RWPE1 (cell line): ENCODE measurements at regions not wholly inside any gene's neighbourhood (a gene's known extent, or its start where the extent isn't known, plus 50 kb on each side); places are given as distances from the start of the nearest gene placed in this dataset.

Source experiments
- CTCF ChIA-PET: fragments of 350-600 bp; sonication (Branson Sonifier 250); formaldehyde crosslinking; extraction: SDS; loops from one replicate; lab custom pipeline; 2021; lab: Yijun Ruan, JAX
- POLR2A ChIA-PET: fragments of 400-600 bp; formaldehyde crosslinking; extraction: SDS; loops from one replicate; lab custom pipeline; 2020; ENCODE audit warnings: antibody characterized with exemption; ENCODE audit not compliant: low non-redundant PET; lab: Yijun Ruan, JAX
- DNase-seq: peaks from one replicate; pipeline ENCODE4 v3.0.0; 2012; ENCODE audit warnings: low spot score
- H3K27ac ChIP-seq: fragments of 450-650 bp; 2 replicates; pipeline ENCODE4 v1.5.1; 2017
- CTCF ChIP-seq: fragments of 450-650 bp; conservative IDR thresholded peaks from 2 replicates; pipeline ENCODE4 v1.5.1; 2017; ENCODE audit warnings: low read depth, mild to moderate bottlenecking

- POLR2A ChIA-PET = no interaction called here
These were observed 84.4 kb upstream of the CCL1 start for GRCh38 chr17:34447406-34447805.

GRCh38 chr17:34445101-34445500 lies 82.1 kb upstream of the CCL1 start:
- POLR2A ChIA-PET = no interaction called here
- TF ChIP-seq CTCF = no peak
- H3K27ac ChIP-seq = no peak overlapping the region
- CTCF ChIA-PET = interaction anchor here (0.5 kb wide), 1 partner anchor 1157 kb away, joined by 4 read pairs; no protein-coding TSS in a partner anchor
- no peak for DNase-seq

More at GRCh38 chr17:34447406-34447805, 84.4 kb upstream of the CCL1 start:
- no peak overlapping the region for H3K27ac ChIP-seq
- DNase-seq = no peak
- TF ChIP-seq CTCF = no peak
- CTCF ChIA-PET = no interaction called here

GRCh38 chr17:34443619-34444469 lies 80.8 kb upstream of the CCL1 start:
- POLR2A ChIA-PET = no interaction called here
- TF ChIP-seq CTCF = no peak
- DNase-seq = peak; percentile 14
- CTCF ChIA-PET = interaction anchor here (0.6 to 0.7 kb wide), 2 partner anchors 24 to 299 kb away, joined by 3 read pairs; no protein-coding TSS in a partner anchor
- no peak overlapping the region for H3K27ac ChIP-seq

GRCh38 chr17:34442387-34443111 lies 79.5 kb upstream of the CCL1 start:
- no peak for DNase-seq
- CTCF ChIA-PET = interaction anchor here (0.7 kb wide), 1 partner anchor 538 kb away, joined by 3 read pairs; no protein-coding TSS in a partner anchor
- POLR2A ChIA-PET = no interaction called here
- H3K27ac ChIP-seq = no peak overlapping the region
- no peak for TF ChIP-seq CTCF

GRCh38 chr17:34437188-34437587 lies 74.2 kb upstream of the CCL1 start:
- no peak for DNase-seq
- POLR2A ChIA-PET = no interaction called here
- no peak for TF ChIP-seq CTCF
- CTCF ChIA-PET = no interaction called here
- H3K27ac ChIP-seq = no peak overlapping the region

GRCh38 chr17:34436607-34437006 lies 73.6 kb upstream of the CCL1 start:
- CTCF ChIA-PET = no interaction called here

More at GRCh38 chr17:34436607-34437006, 73.6 kb upstream of the CCL1 start:
- H3K27ac ChIP-seq = no peak overlapping the region
- TF ChIP-seq CTCF = no peak
- no peak for DNase-seq
- POLR2A ChIA-PET = no interaction called here
